IMR-90 (cell line): ENCODE measurements at regions not wholly inside any gene's neighbourhood (a gene's known extent, or its start where the extent isn't known, plus 50 kb on each side); places are given as distances from the start of the nearest gene placed in this dataset.

Source experiments
- ATAC-seq: fragments of 200-7000 bp; cut with Tn5 transposase; 2 replicates; pipeline ENCODE4 v1.9.1; 2020; ENCODE audit warnings: low read depth, mild to moderate bottlenecking, moderate library complexity
- BruUV-seq: library from RNA; stranded (reverse); fragments of 400-500 nt; replicated peaks from 2 replicates; lab custom pipeline; 2021; lab: Mats Ljungman, UMichigan
- CTCF ChIA-PET: fragments of 300-600 bp; formaldehyde crosslinking; extraction: SDS; loops from one replicate; lab custom pipeline; 2021; ENCODE audit warnings: antibody characterized with exemption; lab: Yijun Ruan, JAX
- POLR2A ChIA-PET: fragments of 300-600 bp; sonication (Branson Sonifier 250); formaldehyde crosslinking; loops from one replicate; lab custom pipeline; 2022; ENCODE audit warnings: antibody characterized with exemption; ENCODE audit not compliant: unreplicated experiment; lab: Charles Lee
- DNase-seq: peaks from one replicate; pipeline ENCODE4 v3.0.0; 2013
- H2AFZ ChIP-seq: replicated peaks from 2 replicates; pipeline ENCODE3; 2013; ENCODE audit warnings: low read length, mild to moderate bottlenecking; ENCODE audit not compliant: poor library complexity
- H2AK5ac ChIP-seq: 2 replicates; pipeline ENCODE4 v1.6.1; 2013; ENCODE audit warnings: low read depth, low read length, inconsistent platforms
- H2AK9ac ChIP-seq: replicated peaks from 2 replicates; pipeline ENCODE3; 2013; ENCODE audit warnings: mild to moderate bottlenecking, low read depth, low read length, moderate library complexity; ENCODE audit not compliant: poor library complexity
- H2BK120ac ChIP-seq: 2 replicates; pipeline ENCODE4 v1.6.1; 2013; ENCODE audit warnings: low read depth, low read length, inconsistent platforms
- H2BK15ac ChIP-seq: 3 replicates; pipeline ENCODE4 v1.6.1; 2013; ENCODE audit warnings: low read depth, low read length, inconsistent platforms
- H2BK20ac ChIP-seq: 2 replicates; pipeline ENCODE4 v1.6.1; 2013; ENCODE audit warnings: low read depth, mild to moderate bottlenecking, inconsistent platforms, low read length, moderate library complexity
- H2BK5ac ChIP-seq: 2 replicates; pipeline ENCODE4 v1.6.1; 2013; ENCODE audit warnings: mild to moderate bottlenecking, low read depth, low read length, inconsistent platforms; ENCODE audit not compliant: poor library complexity, severe bottlenecking
- H3K14ac ChIP-seq: replicated peaks from 2 replicates; pipeline ENCODE4 v1.6.1; 2013; ENCODE audit warnings: low read depth, low read length, inconsistent platforms
- H3K18ac ChIP-seq: 2 replicates; pipeline ENCODE4 v1.6.1; 2013; ENCODE audit warnings: low read depth, low read length, control low read depth
- H3K23ac ChIP-seq: 2 replicates; pipeline ENCODE4 v1.6.1; 2013; ENCODE audit warnings: low read depth, low read length, inconsistent platforms
- H3K27ac ChIP-seq: 2 replicates; pipeline ENCODE4 v1.5.1; 2013; ENCODE audit warnings: mild to moderate bottlenecking, control low read depth, low read length; ENCODE audit not compliant: insufficient read depth
- H3K27me3 ChIP-seq: 2 replicates; pipeline ENCODE4 v1.6.1; 2013; ENCODE audit warnings: low read length; ENCODE audit not compliant: control insufficient read depth, insufficient read depth
- H3K36me3 ChIP-seq: 2 replicates; pipeline ENCODE4 v1.6.1; 2013; ENCODE audit warnings: low read length, mixed read lengths; ENCODE audit not compliant: control insufficient read depth, insufficient read depth
- H3K4ac ChIP-seq: 2 replicates; pipeline ENCODE4 v1.6.1; 2013; ENCODE audit warnings: low read depth, low read length, inconsistent platforms
- H3K4me1 ChIP-seq: 2 replicates; pipeline ENCODE4 v1.6.1; 2013; ENCODE audit warnings: low read length, mixed read lengths; ENCODE audit not compliant: control insufficient read depth, insufficient read depth
- H3K4me2 ChIP-seq: 2 replicates; pipeline ENCODE4 v1.6.1; 2013; ENCODE audit warnings: low read depth, mild to moderate bottlenecking, control low read depth, low read length, moderate library complexity
- H3K4me3 ChIP-seq: 2 replicates; pipeline ENCODE4 v1.5.1; 2013; ENCODE audit warnings: low read depth, mild to moderate bottlenecking, control low read depth, low read length, moderate library complexity; ENCODE audit not compliant: insufficient read depth
- H3K56ac ChIP-seq: 2 replicates; pipeline ENCODE4 v1.6.1; 2013; ENCODE audit warnings: low read length, inconsistent platforms; ENCODE audit not compliant: insufficient read depth; ENCODE audit errors: extremely low read depth
- H3K79me1 ChIP-seq, 2 experiments: 2 replicates each; pipeline ENCODE4 v1.6.1; 2013; ENCODE audit warnings: low read length in 2 of 2, inconsistent platforms in 1 of 2, low read depth in 1 of 2
- H3K9ac ChIP-seq: 2 replicates; pipeline ENCODE4 v1.6.1; 2013; ENCODE audit warnings: low read depth, low read length, control low read depth
- H3K9me1 ChIP-seq: 2 replicates; pipeline ENCODE4 v1.6.1; 2013; ENCODE audit warnings: low read length, inconsistent platforms; ENCODE audit not compliant: insufficient read depth
- H3K9me3 ChIP-seq: 2 replicates; pipeline ENCODE4 v1.6.1; 2013; ENCODE audit warnings: low read length; ENCODE audit not compliant: control insufficient read depth, insufficient read depth
- H4K20me1 ChIP-seq: 2 replicates; pipeline ENCODE4 v1.6.1; 2013; ENCODE audit warnings: low read length, inconsistent platforms; ENCODE audit not compliant: insufficient read depth
- H4K5ac ChIP-seq: 2 replicates; pipeline ENCODE4 v1.6.1; 2013; ENCODE audit warnings: mild to moderate bottlenecking, low read depth, low read length, control low read depth
- H4K8ac ChIP-seq, 2 experiments: 2 replicates each; pipeline ENCODE4 v1.6.1; 2013; ENCODE audit warnings: low read depth in 2 of 2, low read length in 2 of 2, control low read depth in 1 of 2, inconsistent platforms in 1 of 2
- H4K91ac ChIP-seq: 2 replicates; pipeline ENCODE4 v1.6.1; 2013; ENCODE audit warnings: low read depth, low read length, inconsistent platforms; ENCODE audit not compliant: insufficient read depth
- BHLHE40 ChIP-seq: fragments of 150-350 bp; IDR thresholded peaks from 2 replicates; pipeline ENCODE4 v1.6.1; 2016; ENCODE audit warnings: mild to moderate bottlenecking, low read depth, low read length
- CEBPB ChIP-seq: IDR thresholded peaks from 2 replicates; pipeline ENCODE4 v1.6.1; 2012; ENCODE audit warnings: low read depth, low read length, improper control_type of control experiment
- CHD1 ChIP-seq: IDR thresholded peaks from 2 replicates; pipeline ENCODE4 v1.6.1; 2012; ENCODE audit warnings: low read depth, low read length, improper control_type of control experiment
- CTCF ChIP-seq: conservative IDR thresholded peaks from 2 replicates; pipeline ENCODE4 v1.5.1; 2012; ENCODE audit warnings: mild to moderate bottlenecking, low read depth, low read length, improper control_type of control experiment
- ELK1 ChIP-seq: fragments of 150-350 bp; IDR thresholded peaks from 2 replicates; pipeline ENCODE4 v1.6.1; 2016; ENCODE audit warnings: low read depth, mild to moderate bottlenecking, low read length, moderate library complexity, borderline replicate concordance
- FOS ChIP-seq: fragments of 150-350 bp; IDR thresholded peaks from 2 replicates; pipeline ENCODE4 v1.6.1; 2016; ENCODE audit warnings: low read depth, low read length
- MAFK ChIP-seq: IDR thresholded peaks from 2 replicates; pipeline ENCODE4 v1.6.1; 2012; ENCODE audit warnings: low read depth, low read length, improper control_type of control experiment
- MAZ ChIP-seq: IDR thresholded peaks from 2 replicates; pipeline ENCODE4 v1.6.1; 2012; ENCODE audit warnings: low read depth, mild to moderate bottlenecking, low read length, improper control_type of control experiment, moderate library complexity, borderline replicate concordance
- MXI1 ChIP-seq: IDR thresholded peaks from 2 replicates; pipeline ENCODE4 v1.6.1; 2012; ENCODE audit warnings: low read depth, mild to moderate bottlenecking, low read length, moderate library complexity, borderline replicate concordance
- NFE2L2 ChIP-seq: fragments of 150-350 bp; IDR thresholded peaks from 2 replicates; pipeline ENCODE4 v1.6.1; 2016; ENCODE audit warnings: low read depth, mild to moderate bottlenecking, low read length
- POLR2A ChIP-seq: IDR thresholded peaks from 2 replicates; pipeline ENCODE4 v1.6.1; 2012; ENCODE audit warnings: mild to moderate bottlenecking, low read depth, low read length
- RAD21 ChIP-seq: IDR thresholded peaks from 2 replicates; pipeline ENCODE4 v1.6.1; 2012; ENCODE audit warnings: low read length, improper control_type of control experiment
- RCOR1 ChIP-seq: IDR thresholded peaks from 2 replicates; pipeline ENCODE4 v1.6.1; 2012; ENCODE audit warnings: mild to moderate bottlenecking, low read length, improper control_type of control experiment; ENCODE audit not compliant: insufficient replicate concordance
- RFX5 ChIP-seq: IDR thresholded peaks from 2 replicates; pipeline ENCODE4 v1.8.0; 2012; ENCODE audit warnings: low read depth, mild to moderate bottlenecking, low read length, moderate library complexity
- SMC3 ChIP-seq: fragments of 150-350 bp; IDR thresholded peaks from 2 replicates; pipeline ENCODE4 v1.6.1; 2016; ENCODE audit warnings: low read depth, mild to moderate bottlenecking, antibody characterized with exemption, low read length, moderate library complexity
- USF2 ChIP-seq: fragments of 150-350 bp; IDR thresholded peaks from 2 replicates; pipeline ENCODE4 v1.6.1; 2017; ENCODE audit warnings: mild to moderate bottlenecking, antibody characterized with exemption, low read length, low read depth
- WGBS, 2 experiments: methylation state at CpG; one replicate each; pipeline versions ENCODE4 v1.1.5 to v1.1.7; 2013; ENCODE audit warnings: missing lambda C conversion rate in 2 of 2; ENCODE audit not compliant: insufficient read length in 1 of 2; ENCODE audit errors: extremely low coverage in 2 of 2; 5-methylcytosine and 5-hydroxymethylcytosine counted together
- dilution Hi-C: fragments of 300-500 bp; cut with HindIII; formaldehyde crosslinking; loops from one replicate; pipeline ENCODE4 v1.14.3; 2018; ENCODE audit warnings: low sequenced_read_pairs; ENCODE audit not compliant: unreplicated experiment
- in situ Hi-C: fragments of 300-500 bp; cut with MboI; formaldehyde crosslinking; loops from 3 replicates; pipeline ENCODE4 v1.14.3; 2019; ENCODE audit warnings: low sequenced_read_pairs, inconsistent platforms, mixed read lengths
- intact Hi-C: fragments of 100-400 bp; cut with micrococcal nuclease; formaldehyde crosslinking; loops from 2 replicates; pipeline ENCODE4 v1.10.0; 2022

DNA sequence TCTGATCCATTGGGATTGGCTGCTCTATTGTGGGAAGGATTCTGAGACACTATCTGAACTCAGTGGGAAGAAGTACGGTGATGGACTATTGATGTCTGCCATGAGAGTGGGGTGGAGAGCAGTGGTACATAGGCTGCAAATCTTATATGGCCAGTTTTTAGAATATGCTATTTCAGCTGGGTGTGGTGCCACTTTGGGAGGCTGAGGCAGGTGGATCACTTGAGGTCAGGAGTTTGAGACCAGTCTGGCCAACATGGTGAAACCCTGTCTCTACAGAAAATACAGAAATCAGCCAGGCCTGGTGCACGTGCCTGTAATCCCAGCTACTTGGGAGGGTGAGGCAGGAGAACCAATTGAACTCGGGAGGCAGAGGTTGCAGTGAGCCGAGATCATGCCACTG lies 505.9 kb downstream of the MED13L start:
- H3K9ac ChIP-seq: no peak overlapping the region
- no peak overlapping the region for H2BK120ac ChIP-seq
- no peak overlapping the region for H4K8ac ChIP-seq
- no peak for TF ChIP-seq USF2
- no peak for TF ChIP-seq POLR2A
- no peak for TF ChIP-seq CEBPB
- no peak for TF ChIP-seq BHLHE40
- TF ChIP-seq CHD1: no peak
- TF ChIP-seq MXI1: no peak
- no peak for TF ChIP-seq NFE2L2
- TF ChIP-seq RAD21: no peak
- no peak for TF ChIP-seq MAZ
- TF ChIP-seq CTCF: no peak
- TF ChIP-seq RFX5: no peak
- TF ChIP-seq FOS: no peak
- no peak for TF ChIP-seq ELK1
- TF ChIP-seq MAFK: no peak
- TF ChIP-seq SMC3: no peak
- TF ChIP-seq RCOR1: no peak
- no peaks in the 10 kb centered on the region for H3K79me1 ChIP-seq
- no peaks in the 10 kb centered on the region for H4K20me1 ChIP-seq
- H3K4me2 ChIP-seq: no peak overlapping the region
- H4K5ac ChIP-seq: no peak overlapping the region
- H3K14ac ChIP-seq: no peak overlapping the region
- no peak for ATAC-seq
- H3K4ac ChIP-seq: no peak overlapping the region
- H3K18ac ChIP-seq: no peak overlapping the region
- H3K56ac ChIP-seq: no peak overlapping the region
- no peaks in the 10 kb centered on the region for H3K9me1 ChIP-seq
- in situ Hi-C loops: loop anchor here (25.0 kb wide), 1 partner anchor 1784 kb away; no protein-coding TSS in a partner anchor
- H3K9me3 ChIP-seq: no peaks in the 10 kb centered on the region
- H3K27me3 ChIP-seq: no peaks in the 10 kb centered on the region; the same call in 1 of the 2 replicates
- ChIA-PET POLR2A (no interaction called here), CTCF (no interaction called here)
- no peak overlapping the region for H2AK9ac ChIP-seq
- no peak overlapping the region for H2AK5ac ChIP-seq
- H2BK20ac ChIP-seq: no peak overlapping the region
- H2BK5ac ChIP-seq: no peak overlapping the region
- no peaks in the 10 kb centered on the region for H3K4me1 ChIP-seq
- dilution Hi-C loops: no loop called here
- H3K27ac ChIP-seq: no peak overlapping the region
- no peak overlapping the region for H3K23ac ChIP-seq
- H2AFZ ChIP-seq: no peak overlapping the region
- no TSS peak for BruUV-seq
- no peak overlapping the region for H4K91ac ChIP-seq
- no peaks in the 10 kb centered on the region for H3K36me3 ChIP-seq
- 60% methylated on average over 1 of the region's 4 CpGs; no CpG with 5 or more reads in 1 of the 2 experiments for whole genome bisulfite sequencing, 2 experiments
- H3K4me3 ChIP-seq: no peak overlapping the region
- intact Hi-C loops: no loop called here
- no peak overlapping the region for H2BK15ac ChIP-seq
- DNase-seq: no peak
